MCF 10A (cell line): ENCODE measurements at regions not wholly inside any gene's neighbourhood (a gene's known extent, or its start where the extent isn't known, plus 50 kb on each side); places are given as distances from the start of the nearest gene placed in this dataset.
"Not testable (repeated sequence)": the region's sequence is repeated elsewhere in the genome, so short reads cannot be mapped to it uniquely, and the experiment has no call there.

Source experiments
- BruUV-seq: library from RNA; stranded (reverse); fragments of 400-500 nt; replicated peaks from 2 replicates; lab custom pipeline; 2021; lab: Mats Ljungman, UMichigan
- CTCF ChIA-PET: fragments of 300-600 bp; sonication (Branson Sonifier 250); formaldehyde crosslinking; extraction: SDS; loops from one replicate; lab custom pipeline; 2021; ENCODE audit warnings: antibody characterized with exemption, inconsistent platforms; lab: Yijun Ruan, JAX
- POLR2A ChIA-PET: fragments of 300-600, 350-650 bp; sonication (Branson Sonifier 250); formaldehyde crosslinking; extraction: SDS; loops from one replicate; lab custom pipeline; 2020; ENCODE audit warnings: antibody characterized with exemption, inconsistent platforms; lab: Yijun Ruan, JAX
- DNase-seq: peaks from one replicate; pipeline ENCODE4 v3.0.0-alpha.2; 2018; ENCODE audit not compliant: unreplicated experiment
- H3K27ac Mint-ChIP-seq: one replicate; pipeline ENCODE4 v1.8.0; 2022; ENCODE audit warnings: mild to moderate bottlenecking, low read depth, mixed read lengths; ENCODE audit not compliant: unreplicated experiment
- H3K27me3 Mint-ChIP-seq: one replicate; pipeline ENCODE4 v1.8.0; 2022; ENCODE audit warnings: mixed read lengths; ENCODE audit not compliant: insufficient read depth, unreplicated experiment
- H3K36me3 Mint-ChIP-seq: one replicate; pipeline ENCODE4 v1.8.0; 2022; ENCODE audit warnings: mild to moderate bottlenecking, moderate library complexity, mixed read lengths; ENCODE audit not compliant: insufficient read depth, unreplicated experiment
- H3K4me1 Mint-ChIP-seq: one replicate; pipeline ENCODE4 v1.8.0; 2022; ENCODE audit warnings: mixed read lengths; ENCODE audit not compliant: insufficient read depth, unreplicated experiment
- H3K4me3 Mint-ChIP-seq: one replicate; pipeline ENCODE4 v1.8.0; 2022; ENCODE audit warnings: mild to moderate bottlenecking, moderate library complexity, mixed read lengths; ENCODE audit not compliant: unreplicated experiment
- H3K9me3 Mint-ChIP-seq: one replicate; pipeline ENCODE4 v1.8.0; 2022; ENCODE audit warnings: mixed read lengths; ENCODE audit not compliant: unreplicated experiment
- intact Hi-C: fragments of 100-400 bp; cut with micrococcal nuclease; formaldehyde crosslinking; loops from 2 replicates; pipeline ENCODE4 v1.14.1; 2022
- TF ChIP-seq, protein P1 (sequence below): fragments of 200-600 bp; IDR thresholded peaks from one replicate; pipeline ENCODE4 v1.8.0; 2022; ENCODE audit warnings: antibody characterized with exemption, mild to moderate bottlenecking; ENCODE audit not compliant: unreplicated experiment

DNA sequence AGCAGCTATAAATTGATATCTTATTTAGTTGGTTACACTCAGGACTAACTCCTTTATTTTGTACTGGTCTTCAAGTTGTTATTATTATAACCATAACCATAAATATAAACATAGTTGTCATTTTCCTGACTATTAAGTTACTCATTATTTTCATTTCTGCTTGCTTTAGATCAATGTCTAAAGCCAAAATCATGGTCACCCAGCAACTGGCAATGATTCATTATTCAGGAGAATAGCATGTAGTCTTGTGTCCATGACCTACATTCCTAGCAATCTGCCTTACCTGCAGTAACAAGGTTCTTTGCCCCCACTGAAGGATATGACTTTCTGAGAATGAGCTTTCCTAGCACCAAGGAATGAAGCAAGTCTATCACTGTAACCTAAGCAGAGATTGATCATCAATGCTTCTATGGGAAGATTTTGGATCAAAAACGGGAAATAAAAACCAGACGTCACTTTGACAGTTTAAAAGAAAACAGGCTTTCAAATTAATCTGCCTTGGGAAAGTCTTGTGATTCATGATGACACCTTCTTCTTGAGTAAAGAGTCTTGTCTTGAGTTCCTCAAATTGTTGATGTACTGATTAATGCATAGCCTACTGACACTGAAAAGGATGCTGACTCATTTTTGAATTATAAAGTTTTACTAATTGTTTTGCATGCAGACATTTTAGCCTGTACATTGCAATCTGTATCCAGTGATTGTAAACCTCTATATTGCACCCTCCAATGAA, 203.3 kb upstream of the IVNS1ABP start:
- intact Hi-C loops = loop anchor here (10.0 kb wide), 1 partner anchor 86 kb away; no protein-coding TSS in a partner anchor
- DNase-seq = peak; percentile 30
- no TSS peak for BruUV-seq
- POLR2A ChIA-PET = interaction anchor here (0.5 to 1.8 kb wide), 5 partner anchors 9 to 80 kb away, joined by 3 read pairs; no protein-coding TSS in a partner anchor
- CTCF ChIA-PET = interaction anchor here (2.2 kb wide), 1 partner anchor 76 kb away, joined by 8 read pairs; no protein-coding TSS in a partner anchor
- no peak overlapping the region for H3K4me3 Mint-ChIP-seq
- H3K27me3 Mint-ChIP-seq = no peaks in the 10 kb centered on the region
- H3K4me1 Mint-ChIP-seq = peaks cover 12% of the 10 kb centered on the region
- peaks cover 9% of the 10 kb centered on the region for H3K9me3 Mint-ChIP-seq
- peak overlapping the region; percentile 68 for H3K27ac Mint-ChIP-seq
- H3K36me3 Mint-ChIP-seq = no peaks in the 10 kb centered on the region
- TF ChIP-seq, protein P1, sequence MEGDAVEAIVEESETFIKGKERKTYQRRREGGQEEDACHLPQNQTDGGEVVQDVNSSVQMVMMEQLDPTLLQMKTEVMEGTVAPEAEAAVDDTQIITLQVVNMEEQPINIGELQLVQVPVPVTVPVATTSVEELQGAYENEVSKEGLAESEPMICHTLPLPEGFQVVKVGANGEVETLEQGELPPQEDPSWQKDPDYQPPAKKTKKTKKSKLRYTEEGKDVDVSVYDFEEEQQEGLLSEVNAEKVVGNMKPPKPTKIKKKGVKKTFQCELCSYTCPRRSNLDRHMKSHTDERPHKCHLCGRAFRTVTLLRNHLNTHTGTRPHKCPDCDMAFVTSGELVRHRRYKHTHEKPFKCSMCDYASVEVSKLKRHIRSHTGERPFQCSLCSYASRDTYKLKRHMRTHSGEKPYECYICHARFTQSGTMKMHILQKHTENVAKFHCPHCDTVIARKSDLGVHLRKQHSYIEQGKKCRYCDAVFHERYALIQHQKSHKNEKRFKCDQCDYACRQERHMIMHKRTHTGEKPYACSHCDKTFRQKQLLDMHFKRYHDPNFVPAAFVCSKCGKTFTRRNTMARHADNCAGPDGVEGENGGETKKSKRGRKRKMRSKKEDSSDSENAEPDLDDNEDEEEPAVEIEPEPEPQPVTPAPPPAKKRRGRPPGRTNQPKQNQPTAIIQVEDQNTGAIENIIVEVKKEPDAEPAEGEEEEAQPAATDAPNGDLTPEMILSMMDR = no peak

DNA sequence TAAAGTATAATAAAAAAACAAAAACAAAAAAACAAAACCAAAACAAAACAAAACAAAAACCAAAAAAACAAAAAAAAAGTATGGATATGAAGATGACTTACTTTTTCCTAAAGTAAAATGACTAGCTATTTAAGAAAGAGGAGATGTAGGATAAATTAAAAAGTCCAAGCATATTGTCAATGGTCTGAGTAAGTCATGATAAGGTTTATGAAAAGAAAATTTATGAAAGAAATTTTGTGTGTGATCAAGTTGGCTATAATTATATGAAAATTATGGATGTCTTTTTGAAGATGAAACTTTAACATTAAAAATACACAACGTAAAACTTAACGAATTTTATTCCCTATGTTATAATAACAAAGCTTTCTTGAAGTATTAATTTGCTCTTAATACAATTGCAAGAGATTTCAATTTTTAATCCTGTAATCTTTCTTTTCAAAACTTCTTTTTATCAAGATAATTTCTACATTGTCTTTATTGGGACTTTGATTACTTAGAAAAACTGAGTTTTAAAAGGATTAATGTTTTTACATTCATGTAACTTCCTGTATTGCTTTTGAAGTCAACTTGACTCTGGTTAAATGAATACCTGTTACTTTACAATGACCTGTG, 200.9 kb upstream of the IVNS1ABP start:
- Mint-ChIP-seq H3K4me3 (no peak overlapping the region), H3K4me1 (peaks cover 12% of the 10 kb centered on the region), H3K9me3 (peaks cover 15% of the 10 kb centered on the region), H3K27ac (no peak overlapping the region), H3K27me3 (no peaks in the 10 kb centered on the region), H3K36me3 (no peaks in the 10 kb centered on the region)
- no TSS peak for BruUV-seq
- CTCF ChIA-PET = interaction anchor here (0.7 kb wide), 1 partner anchor 1947 kb away, joined by 3 read pairs; no protein-coding TSS in a partner anchor
- POLR2A ChIA-PET = no interaction called here
- TF ChIP-seq, protein P1 = no peak
- intact Hi-C loops = no loop called here
- DNase-seq = peak; percentile 26

DNA sequence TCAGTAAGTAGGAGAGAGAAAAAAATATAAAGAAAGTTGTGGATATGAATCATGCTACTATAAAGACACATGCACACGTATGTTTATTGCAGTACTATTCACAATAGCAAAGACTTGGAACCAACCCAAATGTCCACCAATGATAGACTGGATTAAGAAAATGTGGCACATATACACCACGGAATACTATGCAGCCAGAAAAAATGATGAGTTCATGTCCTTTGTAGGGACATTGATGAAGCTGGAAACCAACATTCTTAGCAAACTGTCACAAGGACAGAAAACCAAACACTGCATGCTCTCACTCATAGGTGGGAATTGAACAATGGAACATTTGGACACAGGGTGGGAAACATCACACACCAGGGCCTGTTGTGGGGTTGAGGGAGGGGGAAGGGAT, 200.3 kb upstream of the IVNS1ABP start:
- H3K27ac Mint-ChIP-seq, BruUV-seq, H3K36me3 Mint-ChIP-seq, H3K27me3 Mint-ChIP-seq, POLR2A ChIA-PET, DNase-seq, H3K4me3 Mint-ChIP-seq, intact Hi-C loops: not testable (repeated sequence)
- peaks cover 12% of the 10 kb centered on the region for H3K4me1 Mint-ChIP-seq
- peaks cover 15% of the 10 kb centered on the region for H3K9me3 Mint-ChIP-seq
- CTCF ChIA-PET = interaction anchor here (1.4 kb wide), 1 partner anchor 29 kb away, joined by 3 read pairs; no protein-coding TSS in a partner anchor

DNA sequence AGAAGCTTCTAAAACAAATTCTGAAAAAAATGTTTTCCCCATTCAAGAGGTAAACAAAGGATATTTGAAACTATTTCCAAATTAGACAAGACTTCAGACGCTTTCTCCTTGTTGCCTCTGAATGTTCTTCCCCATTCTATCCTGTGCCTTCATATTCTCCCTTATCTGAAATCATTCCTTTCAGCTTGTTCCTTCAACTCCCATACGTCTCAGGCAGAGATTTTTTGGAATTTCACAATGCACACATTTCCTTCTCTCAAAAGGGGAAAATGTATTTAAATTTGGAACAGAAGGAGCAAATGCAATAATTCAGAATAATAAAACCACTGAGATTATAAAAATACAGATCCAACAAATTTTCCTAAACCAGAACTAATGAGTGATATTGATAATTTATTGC, 198.7 kb upstream of the IVNS1ABP start:
- no peaks in the 10 kb centered on the region for H3K27me3 Mint-ChIP-seq
- H3K27ac Mint-ChIP-seq = no peak overlapping the region
- DNase-seq = no peak
- TF ChIP-seq, protein P1 = no peak
- CTCF ChIA-PET = interaction anchor here (0.6 to 1.2 kb wide), 2 partner anchors 15 to 903 kb away, joined by 4 read pairs; no protein-coding TSS in a partner anchor
- no peak overlapping the region for H3K4me3 Mint-ChIP-seq
- no peaks in the 10 kb centered on the region for H3K36me3 Mint-ChIP-seq
- intact Hi-C loops = no loop called here
- BruUV-seq = no TSS peak
- peaks cover 15% of the 10 kb centered on the region for H3K9me3 Mint-ChIP-seq
- peaks cover 6% of the 10 kb centered on the region for H3K4me1 Mint-ChIP-seq
- POLR2A ChIA-PET = interaction anchor here (1.2 kb wide), 1 partner anchor 11 kb away, joined by 5 read pairs; no protein-coding TSS in a partner anchor
